ENCODE measurements at regions not wholly inside any gene's neighbourhood (a gene's known extent, or its start where the extent isn't known, plus 50 kb on each side); places are given as distances from the start of the nearest gene placed in this dataset.

GRCh38 chr1:230487773-230488428 lies 61.8 kb upstream of the PGBD5 start:
- TF ChIP-seq CTCF (IDR thresholded peaks at IDR 0.05) (no peak), EZH2phosphoT487 (IDR thresholded peaks at IDR 0.05) (no peak)

All from neural progenitor cell (in vitro differentiated cells).